IPS-18a (cell line): ENCODE measurements at regions not wholly inside any gene's neighbourhood (a gene's known extent, or its start where the extent isn't known, plus 50 kb on each side); places are given as distances from the start of the nearest gene placed in this dataset.

Experiments
- H3K27ac ChIP-seq: one replicate; pipeline ENCODE4 v1.5.1; 2013; ENCODE audit warnings: low read length
- H3K27me3 ChIP-seq: one replicate; pipeline ENCODE4 v1.6.1; 2013; ENCODE audit warnings: mild to moderate bottlenecking, low read length; ENCODE audit not compliant: control insufficient read depth, insufficient read depth
- H3K36me3 ChIP-seq: one replicate; pipeline ENCODE4 v1.6.1; 2013; ENCODE audit warnings: low read depth, low read length; ENCODE audit not compliant: control insufficient read depth
- H3K4me1 ChIP-seq: one replicate; pipeline ENCODE4 v1.6.1; 2013; ENCODE audit warnings: low read depth, low read length; ENCODE audit not compliant: control insufficient read depth
- H3K4me3 ChIP-seq: one replicate; pipeline ENCODE4 v1.5.1; 2013; ENCODE audit warnings: low read length
- H3K9ac ChIP-seq: one replicate; pipeline ENCODE4 v1.6.1; 2013; ENCODE audit warnings: mild to moderate bottlenecking, low read length, moderate library complexity
- H3K9me3 ChIP-seq: one replicate; pipeline ENCODE4 v1.6.1; 2013; ENCODE audit warnings: low read depth, low read length; ENCODE audit not compliant: control insufficient read depth

- Histone ChIP-seq H3K4me3 (no peak overlapping the region), H3K36me3 (no peaks in the 10 kb centered on the region), H3K9ac (no peak overlapping the region), H3K9me3 (no peaks in the 10 kb centered on the region), H3K27ac (no peak overlapping the region), H3K4me1 (peaks cover 2% of the 10 kb centered on the region), H3K27me3 (no peaks in the 10 kb centered on the region)
Observed at GRCh38 chr2:220674033-220674432, 898.1 kb downstream of the EPHA4 start.

- no peaks in the 10 kb centered on the region for H3K27me3 ChIP-seq
- no peak overlapping the region for H3K4me3 ChIP-seq
- H3K9me3 ChIP-seq, result no peaks in the 10 kb centered on the region
- H3K27ac ChIP-seq, result no peak overlapping the region
- H3K36me3 ChIP-seq, result no peaks in the 10 kb centered on the region
- no peak overlapping the region for H3K9ac ChIP-seq
- peaks cover 2% of the 10 kb centered on the region for H3K4me1 ChIP-seq
Observed at GRCh38 chr2:220676695-220677094, 895.4 kb downstream of the EPHA4 start.

DNA sequence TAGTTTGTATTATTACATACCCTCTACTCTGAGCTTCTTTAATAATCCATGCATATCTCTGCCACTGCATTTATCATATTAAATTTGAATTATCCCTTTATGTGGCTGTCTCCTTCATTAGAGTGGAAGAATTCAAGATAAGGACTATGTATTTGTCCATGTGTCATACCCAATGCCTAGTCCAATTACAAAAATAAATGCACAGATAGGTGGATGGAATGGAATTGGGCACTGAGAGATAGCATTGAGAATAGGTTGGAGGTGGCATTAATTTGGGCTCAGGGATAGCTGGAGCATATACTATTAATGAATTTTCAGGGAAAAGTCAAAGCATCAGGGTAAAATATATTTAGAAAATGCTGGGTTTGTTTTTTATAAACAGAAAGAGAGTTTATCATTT lies 893.2 kb downstream of the EPHA4 start:
- Histone ChIP-seq H3K27ac (no peak overlapping the region), H3K4me1 (peaks cover 2% of the 10 kb centered on the region), H3K9ac (no peak overlapping the region), H3K4me3 (no peak overlapping the region), H3K36me3 (no peaks in the 10 kb centered on the region), H3K9me3 (no peaks in the 10 kb centered on the region), H3K27me3 (no peaks in the 10 kb centered on the region)

DNA sequence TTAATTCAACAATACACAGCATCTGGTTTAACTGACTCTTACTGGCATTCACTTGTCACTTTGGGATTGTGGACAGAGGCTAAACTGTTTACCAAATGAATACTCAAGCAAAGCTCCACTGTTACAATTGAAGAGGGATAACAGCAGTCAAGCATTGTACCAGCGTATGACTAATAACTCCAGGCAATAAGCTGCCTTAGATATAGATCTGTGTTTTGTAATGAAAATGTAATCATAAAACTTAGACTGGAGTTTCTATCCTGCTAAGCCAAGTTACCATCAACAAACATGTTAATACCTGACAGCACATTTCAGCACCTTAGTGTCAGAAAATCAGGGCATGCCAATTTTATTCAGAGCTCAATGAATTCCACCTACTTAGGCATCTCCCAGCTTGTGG lies 889.5 kb downstream of the EPHA4 start:
- Histone ChIP-seq H3K36me3 (no peaks in the 10 kb centered on the region), H3K4me1 (no peaks in the 10 kb centered on the region), H3K27me3 (no peaks in the 10 kb centered on the region), H3K27ac (no peak overlapping the region), H3K4me3 (no peak overlapping the region), H3K9ac (no peak overlapping the region), H3K9me3 (no peaks in the 10 kb centered on the region)

DNA sequence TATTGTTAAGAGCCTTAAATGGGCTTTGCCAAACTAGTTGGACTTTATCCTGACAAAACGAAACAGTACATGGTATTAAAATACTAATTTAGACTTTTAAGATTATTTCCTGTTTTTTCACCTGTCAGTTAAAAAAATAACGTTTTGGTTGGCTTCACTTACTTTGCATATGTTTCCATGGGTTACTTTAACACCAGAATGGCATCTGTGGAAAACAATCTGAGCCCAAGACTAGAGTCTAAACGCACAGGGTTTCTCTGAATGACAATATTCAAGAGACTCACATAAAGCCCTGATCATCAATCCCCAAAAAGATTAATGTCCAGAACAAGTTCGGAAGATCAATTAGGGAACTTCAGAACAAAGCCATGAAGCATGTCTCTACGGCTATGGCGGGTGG lies 888.0 kb downstream of the EPHA4 start:
- H3K9ac ChIP-seq, result no peak overlapping the region

GRCh38 chr2:220687231-220687843 lies 884.8 kb downstream of the EPHA4 start:
- no peaks in the 10 kb centered on the region for H3K27me3 ChIP-seq
- no peak overlapping the region for H3K9ac ChIP-seq
- no peaks in the 10 kb centered on the region for H3K4me1 ChIP-seq
- no peak overlapping the region for H3K4me3 ChIP-seq
- no peaks in the 10 kb centered on the region for H3K36me3 ChIP-seq
- H3K27ac ChIP-seq, result no peak overlapping the region
- no peaks in the 10 kb centered on the region for H3K9me3 ChIP-seq

More for the DNA sequence above, 888.0 kb downstream of the EPHA4 start:
- H3K9me3 ChIP-seq, result no peaks in the 10 kb centered on the region
- H3K27me3 ChIP-seq, result no peaks in the 10 kb centered on the region
- no peaks in the 10 kb centered on the region for H3K36me3 ChIP-seq
- H3K27ac ChIP-seq, result no peak overlapping the region
- H3K4me1 ChIP-seq, result no peaks in the 10 kb centered on the region
- no peak overlapping the region for H3K4me3 ChIP-seq

DNA sequence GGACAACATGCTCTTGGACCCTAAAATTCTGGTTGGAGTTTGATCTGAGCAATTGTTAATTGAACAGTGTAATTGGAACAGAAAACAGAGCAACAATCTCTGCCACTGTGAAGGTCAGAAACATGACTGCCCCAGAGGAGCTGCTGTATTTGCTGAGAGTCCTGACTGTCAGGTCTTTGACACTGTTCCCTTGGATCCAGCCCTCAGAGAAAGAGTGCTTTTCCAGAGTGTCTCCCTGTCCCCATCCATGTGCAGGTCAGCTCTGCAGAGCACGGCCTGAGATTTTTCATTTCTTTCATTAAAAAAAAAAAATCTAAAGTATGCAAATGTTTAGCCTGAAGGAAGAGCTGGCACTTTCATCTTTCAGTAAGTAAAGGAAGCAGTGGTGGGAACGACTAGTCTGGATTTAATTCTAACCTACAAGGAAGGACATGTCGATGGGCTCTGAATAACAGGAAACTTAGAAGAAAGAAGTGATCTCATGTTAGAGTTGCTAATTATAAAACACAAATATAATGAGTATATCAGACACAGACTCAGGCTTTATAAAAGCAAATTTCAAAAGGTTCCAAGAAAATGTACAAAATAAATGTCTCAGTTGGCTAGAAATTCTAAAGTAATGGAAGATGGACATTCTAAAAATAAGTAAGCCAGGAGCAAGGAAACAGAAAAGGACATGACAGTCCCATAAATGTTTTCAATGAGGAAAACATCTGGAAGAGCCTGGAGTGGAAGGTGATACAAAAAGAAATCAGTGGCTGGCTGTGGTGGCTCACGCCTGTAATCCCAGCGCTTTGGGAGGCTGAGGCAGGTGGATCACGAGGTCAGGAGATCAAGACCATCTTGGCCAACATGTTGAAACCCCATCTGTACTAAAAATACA lies 876.5 kb downstream of the EPHA4 start:
- no peak overlapping the region for H3K4me3 ChIP-seq
- no peak overlapping the region for H3K9ac ChIP-seq
- no peaks in the 10 kb centered on the region for H3K9me3 ChIP-seq
- no peaks in the 10 kb centered on the region for H3K4me1 ChIP-seq
- H3K27ac ChIP-seq, result no peak overlapping the region
- H3K27me3 ChIP-seq, result no peaks in the 10 kb centered on the region
- no peaks in the 10 kb centered on the region for H3K36me3 ChIP-seq

DNA sequence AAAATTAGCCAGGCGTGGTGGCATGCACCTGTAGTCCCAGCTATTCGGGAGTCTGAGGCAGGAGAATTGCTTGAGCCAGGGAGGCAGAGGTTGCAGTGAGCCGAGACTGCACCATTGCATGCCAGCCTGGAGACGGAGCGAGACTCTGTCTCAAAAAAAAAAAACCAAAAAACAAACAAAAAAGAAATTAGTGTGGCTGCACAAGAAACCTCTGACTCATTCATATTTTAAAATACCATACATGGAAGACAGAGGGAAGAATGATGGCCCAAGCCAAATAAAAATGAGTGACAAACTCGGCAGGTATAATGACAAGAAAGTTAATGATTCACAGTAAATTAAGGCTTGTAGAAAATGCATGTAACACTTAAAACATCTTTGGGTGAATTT lies 875.8 kb downstream of the EPHA4 start:
- H3K4me1 ChIP-seq, result no peaks in the 10 kb centered on the region
- no peak overlapping the region for H3K27ac ChIP-seq
- H3K9ac ChIP-seq, result no peak overlapping the region
- no peaks in the 10 kb centered on the region for H3K27me3 ChIP-seq
- H3K9me3 ChIP-seq, result no peaks in the 10 kb centered on the region
- H3K4me3 ChIP-seq, result no peak overlapping the region
- H3K36me3 ChIP-seq, result no peaks in the 10 kb centered on the region

GRCh38 chr2:220697011-220697410 lies 875.1 kb downstream of the EPHA4 start:
- Histone ChIP-seq H3K27me3 (no peaks in the 10 kb centered on the region), H3K36me3 (no peaks in the 10 kb centered on the region), H3K9me3 (no peaks in the 10 kb centered on the region), H3K4me3 (no peak overlapping the region), H3K27ac (no peak overlapping the region), H3K4me1 (no peaks in the 10 kb centered on the region), H3K9ac (no peak overlapping the region)

DNA sequence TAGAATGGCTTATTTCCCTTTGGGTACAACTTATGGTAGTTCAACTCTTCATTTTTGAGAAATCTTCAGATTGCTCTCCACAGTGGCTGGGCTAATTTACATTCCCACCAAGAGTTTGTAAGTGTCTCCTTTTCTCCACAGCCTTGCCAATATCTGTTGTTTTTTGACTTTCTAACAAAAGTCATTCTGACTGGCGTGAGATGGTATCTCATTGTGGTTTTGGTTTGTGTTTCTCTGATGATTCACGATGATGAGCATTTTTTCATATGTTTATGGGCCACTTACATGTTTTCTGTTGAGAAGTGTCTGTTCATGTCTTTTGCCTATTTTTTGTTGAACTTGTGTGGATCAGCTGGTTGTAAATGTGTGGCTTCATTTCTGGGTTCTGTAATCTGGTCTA lies 871.0 kb downstream of the EPHA4 start:
- Histone ChIP-seq H3K9me3 (no peaks in the 10 kb centered on the region), H3K4me3 (no peak overlapping the region), H3K36me3 (no peaks in the 10 kb centered on the region), H3K27me3 (no peaks in the 10 kb centered on the region), H3K4me1 (no peaks in the 10 kb centered on the region), H3K9ac (no peak overlapping the region), H3K27ac (no peak overlapping the region)

- Histone ChIP-seq H3K27me3 (no peaks in the 10 kb centered on the region), H3K9ac (no peak overlapping the region), H3K9me3 (no peaks in the 10 kb centered on the region), H3K4me1 (no peaks in the 10 kb centered on the region), H3K4me3 (no peak overlapping the region), H3K36me3 (no peaks in the 10 kb centered on the region), H3K27ac (no peak overlapping the region)
Observed at GRCh38 chr2:220703279-220703678, 868.8 kb downstream of the EPHA4 start.

GRCh38 chr2:220704081-220704480 lies 868.0 kb downstream of the EPHA4 start:
- H3K27me3 ChIP-seq, result no peaks in the 10 kb centered on the region
- H3K36me3 ChIP-seq, result no peaks in the 10 kb centered on the region
- no peaks in the 10 kb centered on the region for H3K4me1 ChIP-seq
- no peak overlapping the region for H3K9ac ChIP-seq
- H3K4me3 ChIP-seq, result no peak overlapping the region
- no peaks in the 10 kb centered on the region for H3K9me3 ChIP-seq
- no peak overlapping the region for H3K27ac ChIP-seq
